HPDE6-E6E7 (cell line): ENCODE measurements at regions not wholly inside any gene's neighbourhood (a gene's known extent, or its start where the extent isn't known, plus 50 kb on each side); places are given as distances from the start of the nearest gene placed in this dataset.

Experiments
- DNase-seq: peaks from one replicate; pipeline ENCODE4 v3.0.0; 2011; ENCODE audit warnings: missing footprints; ENCODE audit errors: extremely low spot score

GRCh38 chr12:74456431-74456830 lies 81.2 kb upstream of the ATXN7L3B start:
- no peak for DNase-seq

- DNase-seq: no peak
Measured at GRCh38 chr12:74468401-74468800, 69.2 kb upstream of the ATXN7L3B start.

- no peak for DNase-seq
Measured at GRCh38 chr12:74476234-74476633, 61.4 kb upstream of the ATXN7L3B start.

GRCh38 chr12:74481078-74481477 lies 56.6 kb upstream of the ATXN7L3B start:
- no peak for DNase-seq

- no peak for DNase-seq
Measured at GRCh38 chr12:74482115-74482514, 55.5 kb upstream of the ATXN7L3B start.

GRCh38 chr12:74483057-74483456 lies 54.6 kb upstream of the ATXN7L3B start:
- DNase-seq: no peak
